ENCODE measurements at regions not wholly inside any gene's neighbourhood (a gene's known extent, or its start where the extent isn't known, plus 50 kb on each side); places are given as distances from the start of the nearest gene placed in this dataset.

DNA sequence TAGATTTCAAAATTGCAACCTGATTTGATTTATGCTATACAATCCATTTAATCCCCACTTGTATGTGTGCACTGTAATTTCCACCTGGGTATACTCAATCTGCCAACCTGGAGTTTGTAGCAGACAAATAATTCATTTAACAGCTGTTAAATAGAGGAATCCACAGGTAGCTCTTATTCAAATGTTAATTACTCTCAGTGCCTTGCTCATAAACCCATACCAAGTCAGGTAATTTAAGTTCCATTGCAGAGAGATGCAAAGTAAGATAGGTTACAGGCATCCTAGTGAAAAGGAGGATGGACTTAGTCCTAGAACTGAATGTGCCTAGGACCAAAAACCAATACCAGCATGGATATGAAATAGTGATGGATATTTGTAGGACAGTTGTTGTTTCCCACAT lies 674.2 kb downstream of the TBL1XR1 start:
- DNase-seq, result no peak

DNA sequence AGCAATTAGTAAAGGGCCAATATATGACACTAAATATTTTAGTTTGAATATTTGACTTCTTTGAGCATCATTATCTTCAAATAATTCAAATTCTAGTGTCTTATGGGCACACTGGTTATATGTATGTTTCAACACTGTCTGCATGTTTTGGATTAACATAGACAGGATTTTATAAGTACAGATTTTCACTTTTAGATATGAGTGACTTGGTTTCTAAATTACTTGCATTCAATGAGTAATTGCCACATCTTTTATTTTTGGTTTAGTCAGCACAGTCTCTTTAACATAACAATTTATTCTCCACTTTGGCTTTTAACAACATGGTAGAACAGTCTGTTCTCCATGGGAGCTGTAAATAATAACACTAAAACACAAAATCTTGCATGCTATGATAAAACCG lies 674.8 kb downstream of the TBL1XR1 start:
- no peak for DNase-seq

DNA sequence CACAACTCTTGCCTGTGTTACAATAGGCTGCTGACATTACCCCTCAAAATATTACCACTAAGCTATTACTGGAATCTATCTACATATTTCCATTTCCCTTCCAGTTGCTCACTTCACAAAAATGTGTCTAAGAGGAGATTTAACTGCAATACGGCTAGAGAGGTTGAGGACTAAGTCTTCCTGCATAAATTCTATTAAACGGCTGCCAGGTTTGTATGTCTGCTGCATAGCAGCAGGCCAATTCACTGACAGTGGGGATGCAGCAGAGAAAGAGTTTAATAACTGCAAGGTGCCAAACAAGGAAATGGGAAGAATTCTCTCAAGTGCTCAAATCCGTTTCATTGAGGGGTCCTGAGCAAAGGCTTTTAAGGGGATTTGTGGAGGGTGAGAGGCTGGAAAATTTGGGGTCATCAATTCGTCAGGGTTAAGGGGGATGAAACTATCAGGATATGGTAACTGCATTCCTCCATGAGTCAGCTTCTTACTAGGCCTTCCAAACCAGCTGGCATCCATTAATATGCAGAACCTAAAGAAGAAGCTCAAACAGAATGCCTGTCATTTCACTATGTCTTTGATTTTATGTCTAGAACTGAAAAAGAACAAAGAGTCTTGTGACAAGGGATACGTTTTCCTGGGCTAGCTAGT lies 675.6 kb downstream of the TBL1XR1 start:
- no peak for DNase-seq

DNA sequence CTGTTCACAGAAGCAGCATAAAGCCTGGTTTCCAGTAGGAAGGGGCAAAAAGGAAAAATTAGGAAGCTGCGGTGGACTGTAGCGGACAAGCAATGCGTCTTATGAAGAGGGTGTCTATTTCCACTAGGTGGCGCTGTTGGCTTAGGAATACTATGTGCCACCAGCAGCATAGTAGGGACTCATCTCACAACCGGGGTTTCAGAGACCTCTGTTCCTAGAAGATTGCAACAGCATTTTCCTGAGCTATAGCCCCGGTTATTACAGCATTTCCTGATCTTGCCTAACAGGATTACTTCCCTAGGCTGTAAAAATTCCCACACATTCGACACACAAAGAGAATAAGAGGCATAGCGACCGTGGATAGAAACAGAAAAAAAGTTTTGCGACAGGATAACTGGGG lies 683.0 kb downstream of the TBL1XR1 start:
- DNase-seq, result no peak

DNA sequence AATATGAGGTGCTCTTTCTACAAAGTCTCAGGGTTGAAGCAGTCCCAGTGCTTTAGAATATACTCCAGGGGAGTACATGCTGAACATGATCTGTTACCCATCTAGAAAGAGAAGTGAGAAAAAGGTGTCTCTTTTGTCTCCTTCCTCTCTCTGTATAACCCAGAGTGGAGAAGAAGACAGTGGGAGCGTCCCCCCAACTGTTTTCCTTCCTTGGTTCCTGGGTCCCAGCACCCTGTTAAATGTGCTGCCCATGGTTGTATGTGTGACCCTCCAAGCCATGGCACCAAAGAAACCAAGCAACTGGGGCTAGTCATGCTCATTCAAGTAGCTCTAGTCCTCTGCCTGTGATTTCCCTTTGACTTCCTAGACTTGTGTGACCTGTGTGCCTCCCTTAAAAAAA lies 683.7 kb downstream of the TBL1XR1 start:
- no peak for DNase-seq

DNA sequence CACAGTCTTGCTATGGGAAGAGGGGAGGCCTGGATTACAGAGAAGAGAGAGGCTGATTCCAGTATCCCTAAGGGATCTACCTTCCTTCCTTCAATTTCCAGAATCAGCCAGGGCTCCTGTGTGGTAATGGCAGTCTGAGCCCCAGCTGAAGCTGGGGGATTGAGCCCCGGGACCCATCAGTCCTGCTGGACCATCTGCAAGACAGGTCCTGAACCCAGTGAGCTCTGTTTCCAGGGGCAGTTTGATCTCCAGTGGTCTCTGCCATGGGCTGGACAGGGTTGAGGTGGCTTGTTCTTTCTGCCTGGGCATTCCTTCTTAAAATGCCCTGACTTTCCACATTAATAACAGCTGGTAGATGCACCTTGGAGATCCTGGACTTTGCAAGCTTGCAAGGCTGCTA lies 685.2 kb downstream of the TBL1XR1 start:
- no peak for DNase-seq

DNA sequence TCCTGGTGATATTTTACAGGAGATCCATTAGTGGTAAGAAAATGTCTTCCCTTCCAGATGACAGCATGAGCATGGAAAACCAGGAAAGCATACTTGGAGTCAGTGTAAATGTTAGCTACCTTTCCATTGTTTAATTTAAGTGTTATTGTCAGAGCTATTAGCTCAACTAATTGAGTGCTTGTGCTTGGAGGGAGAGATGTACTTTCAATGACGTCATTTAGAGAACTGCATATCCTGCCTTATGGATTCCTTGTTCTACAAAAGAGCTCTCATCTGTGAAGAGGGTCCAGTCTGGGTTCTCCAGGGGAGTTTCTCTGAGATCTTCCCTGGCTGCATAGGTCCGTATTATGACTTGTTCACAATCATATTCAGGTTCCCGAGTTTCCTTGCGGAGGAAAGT lies 687.2 kb downstream of the TBL1XR1 start:
- no peak for DNase-seq

DNA sequence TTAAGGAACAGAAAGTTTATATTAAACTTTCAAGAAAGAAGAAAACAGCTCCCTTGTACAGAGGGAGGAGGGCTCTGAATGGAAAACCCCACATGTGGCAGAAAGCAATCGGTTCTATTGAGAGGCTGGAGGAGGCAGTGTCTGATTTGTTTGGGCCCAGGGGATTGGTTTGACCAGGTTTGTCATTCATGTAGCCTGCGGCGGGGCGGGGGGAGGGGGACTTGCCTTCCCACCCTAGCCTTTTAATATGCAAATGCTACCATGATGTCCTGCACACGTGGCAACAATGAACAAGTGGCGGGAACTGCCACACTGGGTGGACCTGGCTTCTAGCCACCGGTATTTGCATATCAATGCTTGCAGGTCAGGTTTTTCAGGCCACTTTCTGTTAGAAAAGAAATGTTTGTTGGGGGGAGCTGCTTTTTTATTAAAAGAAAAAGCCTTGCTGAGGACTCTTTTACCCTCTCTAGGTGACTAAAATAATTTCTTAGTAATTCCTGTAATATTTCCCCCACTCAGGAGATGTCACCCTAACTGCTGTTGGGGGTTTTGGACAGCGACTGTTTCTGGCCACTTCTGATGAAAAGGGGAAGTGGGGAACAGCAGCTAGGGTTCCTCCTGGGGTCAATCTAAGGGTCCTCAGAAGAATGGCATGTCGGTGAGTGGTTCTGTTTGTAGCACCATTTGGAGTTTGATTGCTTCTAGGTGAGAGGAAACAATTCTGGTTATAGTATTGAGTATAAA lies 691.2 kb downstream of the TBL1XR1 start:
- DNase-seq, result no peak

DNA sequence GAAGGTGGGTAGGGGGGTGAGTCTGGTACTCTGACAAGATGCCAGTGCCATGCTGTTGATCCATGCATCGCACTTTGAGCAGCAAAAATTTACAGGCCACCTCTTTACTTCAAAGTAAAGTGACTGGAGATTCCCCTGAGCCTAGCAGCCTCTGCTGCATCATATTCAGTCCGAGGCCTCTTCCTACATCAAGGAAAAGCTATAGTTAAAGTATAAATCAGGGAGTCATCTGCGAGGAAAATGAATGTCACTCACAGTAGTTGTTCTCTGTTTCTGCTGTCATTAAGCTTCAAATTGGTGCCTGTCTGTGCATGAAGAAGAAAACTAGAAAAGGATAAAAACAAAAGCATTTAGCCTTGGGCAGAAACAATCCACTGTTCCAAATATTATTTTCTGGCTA lies 706.2 kb downstream of the TBL1XR1 start:
- no peak for DNase-seq

DNA sequence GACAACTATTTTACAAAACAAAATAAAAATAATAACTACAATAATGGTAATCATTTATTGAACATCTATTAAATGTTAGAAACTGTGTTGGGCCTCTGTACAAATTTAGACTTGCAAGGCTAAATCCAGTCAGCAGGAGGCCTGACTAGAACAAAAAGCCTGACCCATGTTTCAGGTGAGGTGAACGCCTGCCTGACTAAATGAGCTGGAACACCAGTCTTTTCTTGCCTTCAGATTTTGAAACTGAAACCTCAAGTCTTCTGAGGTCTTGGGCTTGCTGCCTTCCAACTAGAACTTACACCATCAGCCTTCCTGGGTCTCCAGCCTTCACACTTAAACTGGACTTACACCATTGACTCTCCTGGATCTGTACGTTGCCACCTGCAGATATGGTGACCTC lies 706.9 kb downstream of the TBL1XR1 start:
- no peak for DNase-seq

DNA sequence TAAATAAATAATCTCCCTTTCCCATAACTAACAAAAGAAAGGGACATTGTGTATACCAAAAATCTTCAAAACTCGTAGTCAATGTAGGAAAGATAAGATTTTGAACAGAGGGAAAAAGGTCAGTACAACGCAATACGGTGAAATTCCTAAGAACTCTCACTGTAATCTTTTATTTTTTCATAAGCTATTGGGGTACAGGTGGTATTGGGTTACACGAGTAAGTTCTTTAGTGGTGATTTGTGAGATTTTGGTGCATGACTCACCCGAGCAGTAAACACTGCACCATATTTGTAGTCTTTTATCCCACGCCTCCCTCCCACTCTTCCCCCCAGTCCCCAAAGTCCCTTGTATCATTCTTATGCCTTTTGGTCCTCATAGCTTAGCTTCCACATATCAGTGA lies 718.0 kb downstream of the TBL1XR1 start:
- DNase-seq, result no peak

DNA sequence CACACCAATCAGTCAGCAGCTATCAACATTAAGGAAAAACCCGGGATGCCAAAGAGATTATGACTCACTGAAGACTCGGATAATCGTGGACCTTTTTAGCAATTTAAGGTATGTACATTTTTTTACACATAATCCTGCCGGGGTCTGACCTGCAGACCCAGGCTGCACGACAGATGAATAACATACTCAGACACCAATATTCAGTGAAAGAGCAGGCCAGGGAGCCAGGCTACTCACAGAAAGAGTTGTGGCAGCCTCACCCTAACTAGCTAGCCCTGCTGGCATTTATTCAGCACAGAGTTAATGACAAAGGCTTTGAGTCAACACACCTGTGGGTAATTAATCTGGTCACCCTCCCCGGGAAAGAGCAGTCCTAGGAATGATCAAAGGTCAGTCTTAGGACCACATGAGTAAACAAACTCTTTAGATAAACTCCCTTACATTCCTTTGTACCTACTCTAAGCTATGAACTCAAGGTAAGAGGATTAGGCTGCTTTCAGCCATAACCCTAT lies 727.5 kb downstream of the TBL1XR1 start:
- DNase-seq, result no peak

DNA sequence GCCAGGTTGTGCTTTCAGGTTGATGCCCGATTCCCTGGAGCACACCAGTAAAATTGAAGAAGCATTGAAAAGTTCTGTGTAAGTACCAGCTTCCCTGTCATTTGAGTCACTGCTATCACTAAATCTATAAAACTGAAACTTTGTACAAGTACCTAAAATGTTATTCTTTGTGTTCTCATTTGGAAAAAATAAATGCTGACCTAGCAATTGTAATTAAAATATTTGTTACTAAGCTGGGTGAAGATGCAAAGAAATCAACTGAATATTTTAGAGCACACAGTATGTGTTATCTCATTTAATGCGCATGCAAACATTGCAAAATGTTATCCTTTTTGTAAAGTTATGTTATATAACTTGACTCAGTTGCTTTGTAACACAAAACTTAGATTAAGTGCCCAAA lies 733.7 kb downstream of the TBL1XR1 start:
- no peak for DNase-seq

DNA sequence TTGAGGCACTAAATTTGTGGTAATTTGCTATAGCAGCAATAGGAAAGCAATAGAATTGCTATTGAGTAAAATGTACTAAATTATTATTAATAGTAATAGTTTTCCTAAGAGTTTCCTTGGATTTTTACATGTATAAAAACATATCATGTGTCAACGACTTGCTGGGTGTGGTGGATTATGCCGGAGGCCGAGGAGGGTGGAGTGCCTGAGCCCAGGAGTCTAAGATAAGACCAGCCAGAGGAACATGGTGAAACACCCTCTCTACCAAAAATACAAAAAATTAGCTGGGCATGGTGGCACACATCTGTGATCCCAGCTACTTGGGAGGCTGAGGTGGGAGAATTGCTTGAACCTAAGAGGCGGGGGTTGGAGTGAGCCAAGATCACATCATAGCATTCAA lies 749.9 kb downstream of the TBL1XR1 start:
- DNase-seq, result no peak

DNA sequence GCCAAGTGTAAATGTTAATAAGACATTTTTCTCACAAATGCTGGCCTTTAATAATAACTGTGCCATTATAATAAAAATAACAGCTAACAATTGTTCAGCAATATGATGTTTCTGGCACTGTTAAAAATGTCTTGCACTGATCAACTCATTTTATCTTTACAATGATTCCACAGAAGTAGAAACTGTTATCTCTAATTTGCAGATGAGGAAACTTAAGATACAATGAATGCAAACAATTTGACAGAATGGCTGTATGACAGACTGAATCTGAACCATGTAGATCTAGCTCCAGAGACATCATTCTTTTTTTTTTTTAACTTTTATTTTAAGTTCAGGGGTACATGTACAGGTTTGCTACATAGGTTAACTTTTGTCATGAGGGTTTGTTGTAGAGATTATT lies 755.0 kb downstream of the TBL1XR1 start:
- DNase-seq, result no peak

DNA sequence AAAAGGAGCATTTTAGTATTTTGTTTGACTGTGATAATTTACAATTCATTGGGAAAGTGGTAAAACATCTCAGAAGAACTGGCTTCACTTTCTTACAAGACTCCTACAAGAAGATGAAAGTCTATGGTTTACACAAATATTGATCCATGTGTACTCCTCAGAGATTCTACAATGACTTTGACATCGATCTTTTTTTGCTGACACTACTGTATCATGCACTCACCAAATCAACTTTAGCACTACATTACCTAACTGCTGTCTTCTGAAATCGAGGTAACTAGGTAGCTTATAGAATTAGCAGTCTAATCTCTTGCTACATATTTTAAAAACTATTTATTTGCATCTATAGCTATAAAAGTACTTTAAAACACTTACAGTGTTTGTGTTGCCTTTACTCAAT lies 757.6 kb downstream of the TBL1XR1 start:
- DNase-seq, result no peak

DNA sequence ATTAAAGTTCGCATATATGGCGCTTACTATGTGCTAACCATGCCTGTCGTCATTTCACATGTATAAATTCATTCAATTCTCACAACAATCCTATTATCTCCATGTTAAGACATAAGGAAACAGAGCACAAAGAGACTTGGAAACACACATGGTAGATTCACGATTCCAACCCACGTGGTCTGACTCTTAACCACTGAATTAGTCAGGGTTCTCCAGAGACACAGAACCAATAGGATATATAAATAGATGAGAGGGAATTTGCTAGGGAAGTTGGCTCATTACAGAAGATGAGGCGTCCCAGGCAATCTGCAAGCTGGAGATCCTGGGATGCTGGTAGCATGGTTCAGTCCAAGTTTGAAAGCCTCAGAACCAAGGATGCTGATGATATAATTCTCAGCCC lies 765.3 kb downstream of the TBL1XR1 start:
- DNase-seq, result no peak

DNA sequence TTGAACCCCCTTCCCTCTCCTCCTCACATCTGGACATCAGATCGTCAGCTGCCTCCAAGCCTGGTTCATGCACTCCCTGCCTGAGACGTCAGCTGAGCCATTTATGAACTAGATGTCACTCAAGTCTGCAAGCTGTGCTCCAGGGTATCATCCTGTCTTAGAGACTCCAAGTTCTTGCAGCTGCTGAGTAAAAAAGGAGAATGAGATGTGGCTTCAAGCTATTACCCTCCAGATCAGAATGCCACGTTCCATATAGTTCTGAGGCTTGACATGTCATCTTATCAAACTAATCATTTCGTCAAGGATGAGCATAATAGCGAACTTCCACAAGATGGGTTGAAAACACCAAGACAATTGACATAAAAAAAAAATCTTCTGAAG lies 766.3 kb downstream of the TBL1XR1 start:
- DNase-seq, result no peak

DNA sequence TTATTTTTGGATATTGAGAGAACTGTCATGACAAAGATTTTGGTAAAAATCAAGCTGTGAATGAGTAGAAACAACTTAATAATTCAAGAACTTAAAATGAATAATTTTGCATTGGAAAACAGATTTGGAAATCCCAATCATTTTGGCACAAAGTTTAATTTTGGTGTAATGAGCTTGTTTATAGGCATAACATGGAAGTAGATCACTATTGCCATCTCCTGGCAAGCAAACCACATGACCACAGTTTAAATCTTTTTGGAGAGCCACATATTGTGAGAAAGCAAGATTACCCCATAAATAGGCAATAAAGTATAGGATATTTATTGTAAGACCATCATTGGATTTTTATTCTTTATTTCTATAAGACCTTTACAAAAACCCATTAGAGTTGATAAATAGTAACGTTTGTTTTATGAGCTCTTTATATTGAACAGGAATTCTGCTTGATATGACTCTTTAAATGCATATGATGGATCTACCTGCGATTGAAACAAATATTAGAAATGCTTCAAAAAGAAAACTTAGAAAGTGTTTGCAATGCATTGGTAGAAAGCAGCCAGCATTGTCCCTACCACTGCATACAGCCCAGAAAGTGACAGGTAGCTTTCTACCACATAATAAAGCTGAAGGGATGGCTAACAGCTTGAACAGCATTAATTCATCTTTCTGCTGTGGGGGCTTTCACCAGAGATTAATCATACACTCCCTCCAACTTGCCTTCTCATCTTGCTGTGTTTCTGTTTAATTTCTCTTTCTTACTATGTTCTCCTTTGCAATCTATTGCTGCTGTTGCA lies 766.8 kb downstream of the TBL1XR1 start:
- no peak for DNase-seq

DNA sequence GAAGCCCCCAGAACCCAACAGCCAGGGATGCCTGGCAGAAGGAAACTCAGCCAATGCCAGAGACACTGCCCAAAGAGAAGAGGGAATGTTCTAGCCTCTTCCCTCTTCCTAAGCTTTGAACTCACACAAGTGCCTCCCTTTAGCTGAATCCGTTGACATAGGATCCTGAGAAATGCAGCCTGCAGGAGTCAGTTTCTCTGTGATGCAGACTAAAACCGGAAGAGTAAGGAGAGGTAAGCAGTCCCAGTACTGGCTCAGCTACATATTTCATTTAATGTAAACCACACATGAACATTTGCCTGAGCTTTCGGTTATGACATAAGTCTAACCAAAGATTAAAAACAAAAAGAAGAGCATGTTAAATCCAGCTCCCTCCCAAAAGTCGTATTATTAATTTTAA lies 768.7 kb downstream of the TBL1XR1 start:
- DNase-seq, result no peak

DNA sequence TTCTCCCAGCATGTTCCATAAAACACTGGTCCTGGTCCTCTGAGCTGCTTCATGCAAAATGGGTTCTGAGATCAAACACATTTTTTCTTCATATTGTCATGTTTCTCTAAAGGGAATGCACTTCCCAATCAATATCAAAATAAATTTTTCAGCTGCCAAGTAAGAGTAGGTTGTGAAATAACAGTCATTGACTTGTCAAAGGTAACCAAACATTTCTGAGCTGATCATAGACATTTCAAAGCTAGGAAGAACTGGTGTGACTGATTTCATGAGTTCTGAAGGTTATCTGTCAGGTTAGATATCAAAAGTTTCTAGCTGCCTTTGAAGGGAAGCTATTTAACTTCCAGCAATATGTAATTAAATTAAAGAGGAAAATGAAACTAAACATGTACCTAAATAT lies 770.9 kb downstream of the TBL1XR1 start:
- DNase-seq, result no peak

DNA sequence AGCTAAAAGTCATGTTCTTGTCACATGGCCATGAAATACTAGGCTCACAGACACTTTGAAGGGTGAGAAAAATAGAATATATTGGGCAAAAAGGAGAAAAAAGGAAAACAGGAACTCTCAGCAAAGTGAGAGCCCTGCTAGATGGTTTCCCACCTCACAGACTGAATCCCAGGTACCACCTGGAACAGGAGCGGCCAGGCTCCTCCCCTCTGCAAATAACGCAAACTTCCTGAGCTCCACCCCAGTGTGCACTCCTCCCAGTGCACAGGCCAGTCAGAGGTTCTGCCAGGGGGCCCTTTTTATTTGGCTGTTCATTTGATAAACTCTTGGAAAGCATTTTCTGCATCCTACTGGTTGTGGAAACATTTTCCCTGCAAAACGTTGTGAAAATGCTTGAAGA lies 780.4 kb downstream of the TBL1XR1 start:
- DNase-seq, result no peak

DNA sequence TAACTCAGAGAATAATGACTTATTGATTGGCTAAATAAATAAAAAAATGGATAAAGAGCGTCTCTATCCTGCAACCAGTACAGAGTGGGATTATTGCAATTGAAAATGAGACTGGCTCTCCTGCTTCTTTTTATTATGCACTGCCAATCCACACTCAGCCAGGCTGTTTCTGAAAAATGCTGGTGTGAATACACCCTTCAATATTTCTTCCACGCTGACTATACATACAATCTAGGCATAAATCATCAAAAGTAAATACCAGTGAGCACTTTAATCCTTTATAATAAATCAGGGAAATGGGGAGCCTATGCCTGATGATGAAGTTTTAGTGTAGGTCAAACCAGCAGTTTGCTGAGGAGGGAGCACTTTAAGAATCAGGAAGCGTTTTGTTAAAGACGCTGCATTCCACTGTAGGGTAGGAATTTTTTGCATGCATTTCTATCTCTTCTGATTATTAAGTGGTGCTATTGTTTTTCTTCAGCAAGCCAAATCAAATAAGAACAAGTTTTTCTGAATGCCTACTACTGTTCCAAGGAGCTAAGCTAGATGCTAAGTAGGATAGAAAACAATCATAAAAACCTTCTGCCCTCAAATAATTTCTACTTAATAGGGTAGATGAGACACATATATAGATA lies 781.5 kb downstream of the TBL1XR1 start:
- no peak for DNase-seq

DNA sequence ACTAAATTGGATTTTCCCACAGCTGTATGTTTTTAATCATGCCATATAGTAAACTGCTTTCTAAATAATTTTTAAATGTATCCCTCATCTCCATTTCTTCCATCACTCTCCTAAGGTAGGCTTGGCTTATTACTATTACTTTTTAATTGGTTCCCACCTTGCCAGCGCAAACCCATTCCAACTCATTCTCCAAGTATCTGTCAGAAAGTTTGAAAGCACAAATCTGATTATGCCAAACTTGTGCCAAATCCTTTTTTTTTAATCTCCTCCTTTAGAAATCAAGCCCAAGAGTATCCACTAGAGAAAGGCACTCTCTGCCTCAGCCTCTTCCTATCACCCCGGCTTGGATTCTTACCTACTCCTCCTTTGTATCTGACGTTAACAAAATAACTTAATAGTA lies 784.5 kb downstream of the TBL1XR1 start:
- DNase-seq, result no peak

All from NCI-H1436 treated with DMSO at 0.1 percent for 48 hours (cell line).